ENCODE measurements at regions not wholly inside any gene's neighbourhood (a gene's known extent, or its start where the extent isn't known, plus 50 kb on each side); places are given as distances from the start of the nearest gene placed in this dataset.

DNA sequence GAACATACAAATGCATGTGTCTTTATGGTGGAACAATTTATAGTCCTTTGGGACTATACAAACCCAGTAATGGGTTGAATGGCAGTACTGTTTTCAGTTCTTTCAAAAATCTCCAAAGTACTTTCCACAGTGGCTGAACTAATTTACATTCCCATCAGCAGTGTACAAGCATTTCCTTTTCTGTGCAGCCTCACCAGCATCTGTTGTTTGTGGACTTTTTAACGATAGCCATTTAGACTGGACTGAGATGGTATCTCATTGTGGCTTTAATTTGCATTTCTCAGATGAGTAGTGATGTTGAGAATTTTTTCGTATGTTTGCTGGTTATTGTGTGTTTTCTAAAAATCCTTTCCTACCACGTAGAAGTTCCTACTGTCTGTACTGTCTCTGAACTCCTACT lies 327.2 kb upstream of the ZFP64 start:
- TF ChIP-seq EZH2 (conservative IDR thresholded peaks at IDR 0.05; ENCODE audit: low read depth, low read length): no peak
- TF ChIP-seq ZNF12 (CRISPR knock-in tag; IDR thresholded peaks at IDR 0.05): no peak
- TF ChIP-seq ESRRA (CRISPR knock-in tag; IDR thresholded peaks at IDR 0.05; ENCODE audit: low read depth): no peak
- no peak for TF ChIP-seq CTCF (CRISPR knock-in tag; IDR thresholded peaks at IDR 0.05)
- no peak for TF ChIP-seq TRIM24 (CRISPR knock-in tag; IDR thresholded peaks at IDR 0.05)
- TF ChIP-seq SUZ12 (IDR thresholded peaks at IDR 0.05; ENCODE audit: low read depth, low read length): no peak
- TF ChIP-seq RAD21 (CRISPR knock-in tag; IDR thresholded peaks at IDR 0.05): no peak
- TF ChIP-seq, protein P1, sequence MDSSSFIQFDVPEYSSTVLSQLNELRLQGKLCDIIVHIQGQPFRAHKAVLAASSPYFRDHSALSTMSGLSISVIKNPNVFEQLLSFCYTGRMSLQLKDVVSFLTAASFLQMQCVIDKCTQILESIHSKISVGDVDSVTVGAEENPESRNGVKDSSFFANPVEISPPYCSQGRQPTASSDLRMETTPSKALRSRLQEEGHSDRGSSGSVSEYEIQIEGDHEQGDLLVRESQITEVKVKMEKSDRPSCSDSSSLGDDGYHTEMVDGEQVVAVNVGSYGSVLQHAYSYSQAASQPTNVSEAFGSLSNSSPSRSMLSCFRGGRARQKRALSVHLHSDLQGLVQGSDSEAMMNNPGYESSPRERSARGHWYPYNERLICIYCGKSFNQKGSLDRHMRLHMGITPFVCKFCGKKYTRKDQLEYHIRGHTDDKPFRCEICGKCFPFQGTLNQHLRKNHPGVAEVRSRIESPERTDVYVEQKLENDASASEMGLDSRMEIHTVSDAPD (CRISPR knock-in tag; IDR thresholded peaks at IDR 0.05): no peak
- no peak for TF ChIP-seq CC2D1A (CRISPR knock-in tag; IDR thresholded peaks at IDR 0.05)
- no peak for TF ChIP-seq ZNF557 (CRISPR knock-in tag; IDR thresholded peaks at IDR 0.05)
- TF ChIP-seq ZBTB8A (CRISPR knock-in tag; IDR thresholded peaks at IDR 0.05; ENCODE audit: borderline replicate concordance, low read depth): no peak
